NOMO-1 (cell line): ENCODE measurements at regions not wholly inside any gene's neighbourhood (a gene's known extent, or its start where the extent isn't known, plus 50 kb on each side); places are given as distances from the start of the nearest gene placed in this dataset.
A peak's percentile ranks its signal among the peaks of the same experiment; 100 is the strongest.

Experiments
- DNase-seq, 2 experiments: peaks; one replicate each; lab custom pipeline; 2025; ENCODE audit not compliant: unreplicated experiment in 2 of 2; lab: John Stamatoyannopoulos, UW

DNA sequence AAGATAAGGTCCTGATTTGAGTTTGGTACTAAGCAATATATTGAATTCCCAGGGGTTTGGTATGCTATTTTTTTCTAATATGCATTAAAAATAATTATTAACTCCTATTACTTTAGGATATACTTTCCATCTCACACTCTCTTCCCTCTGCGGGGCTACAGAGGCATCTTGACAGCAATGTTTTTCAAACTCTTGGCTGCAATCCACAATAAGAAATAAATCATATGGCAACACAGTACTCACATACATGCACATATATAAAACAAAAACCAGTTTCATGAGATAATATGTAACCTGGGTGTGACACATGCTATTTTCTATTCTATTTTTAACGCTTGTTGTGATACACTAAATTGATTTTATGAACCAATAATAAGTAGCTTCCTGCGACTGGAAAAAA lies 189.5 kb downstream of the UNC5CL start:
- no peak for DNase-seq

DNA sequence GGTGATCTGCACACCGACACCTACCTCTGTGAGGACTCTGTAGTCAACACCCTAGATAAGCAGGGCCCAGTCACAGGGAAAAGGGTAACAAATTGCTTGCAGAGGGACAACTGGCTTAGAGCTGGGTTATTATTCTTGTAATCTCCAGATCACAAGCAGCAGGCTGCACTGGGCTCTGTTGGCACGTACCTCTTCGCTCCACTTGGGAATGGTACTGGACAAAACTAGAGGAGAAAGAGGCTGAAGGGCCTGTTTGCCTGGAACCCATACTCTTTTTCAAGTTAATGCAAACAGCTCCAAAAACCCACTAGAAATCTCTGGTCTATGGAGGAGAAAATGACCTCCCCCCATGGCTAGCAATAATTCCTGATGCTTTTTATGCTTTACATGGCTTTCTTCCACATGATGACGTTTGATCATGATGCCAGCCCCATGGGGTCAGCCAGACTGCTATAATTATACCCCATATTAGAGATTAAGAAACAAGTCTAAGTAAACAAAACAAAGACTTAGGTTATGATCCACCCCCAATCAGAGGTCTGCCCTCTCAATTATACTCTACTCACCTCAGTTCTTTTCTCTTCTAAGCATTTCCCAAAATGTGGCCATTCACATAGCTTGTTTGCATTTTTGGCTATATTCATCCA lies 190.0 kb downstream of the UNC5CL start:
- DNase-seq = no peak

DNA sequence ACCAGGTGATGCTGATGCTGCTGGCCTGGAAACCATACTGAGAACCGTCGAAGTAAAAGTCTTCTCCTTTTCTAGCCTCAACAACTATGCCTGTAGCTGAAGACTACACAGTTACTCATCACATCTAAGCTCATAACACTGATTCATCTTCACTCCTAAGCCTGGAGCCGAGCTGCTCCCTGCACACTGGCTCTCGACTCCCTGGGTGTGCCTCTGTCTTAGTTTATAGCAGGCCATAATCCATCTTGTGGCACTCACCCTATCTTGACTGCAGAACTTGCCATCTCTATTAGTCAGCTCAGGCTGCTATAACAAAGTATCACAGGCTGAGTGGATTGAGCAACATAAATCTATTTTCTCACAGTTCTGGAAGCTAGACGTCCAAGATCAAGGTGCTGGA lies 191.0 kb downstream of the UNC5CL start:
- no peak for DNase-seq

DNA sequence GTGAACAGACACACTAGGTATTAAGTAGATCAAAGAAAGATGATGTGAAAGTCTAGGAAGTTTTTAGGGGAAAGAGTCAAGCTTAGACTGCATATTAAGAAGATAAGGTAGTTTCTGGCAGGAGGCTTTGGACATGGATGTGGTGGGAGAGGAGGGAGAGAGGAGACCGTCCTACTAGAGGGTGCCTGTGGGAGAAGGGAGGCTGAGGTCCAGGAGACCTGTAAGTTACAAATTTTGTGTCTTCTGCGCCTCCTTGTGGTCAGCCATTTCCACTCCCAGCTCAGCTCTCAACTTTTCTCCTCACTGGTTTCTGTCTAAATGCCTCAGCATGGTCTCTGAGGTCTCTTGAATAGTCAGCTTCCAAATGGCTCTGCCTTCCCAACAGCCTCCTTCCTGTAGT lies 193.5 kb downstream of the UNC5CL start:
- peak in 1 of 2 experiments; percentile 4 for DNase-seq

DNA sequence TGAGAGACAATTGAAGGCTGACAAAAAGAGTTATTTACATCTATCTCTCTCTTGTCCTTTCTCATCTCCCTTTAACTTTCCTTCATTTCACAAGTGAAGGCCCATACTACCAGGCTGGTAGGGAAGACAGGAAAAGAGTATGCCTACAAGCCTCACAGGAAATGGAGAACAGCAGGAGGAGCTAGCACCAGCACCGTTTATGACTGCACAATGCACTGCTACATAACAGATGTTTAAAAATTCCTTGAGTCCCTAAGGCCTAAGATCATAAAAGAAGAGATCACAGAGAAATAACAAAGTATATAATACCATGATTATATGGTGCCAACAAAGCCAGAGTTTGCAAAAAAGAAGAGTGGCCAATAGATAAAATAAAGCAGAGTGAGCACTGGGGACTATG lies 194.8 kb downstream of the UNC5CL start:
- no peak for DNase-seq

DNA sequence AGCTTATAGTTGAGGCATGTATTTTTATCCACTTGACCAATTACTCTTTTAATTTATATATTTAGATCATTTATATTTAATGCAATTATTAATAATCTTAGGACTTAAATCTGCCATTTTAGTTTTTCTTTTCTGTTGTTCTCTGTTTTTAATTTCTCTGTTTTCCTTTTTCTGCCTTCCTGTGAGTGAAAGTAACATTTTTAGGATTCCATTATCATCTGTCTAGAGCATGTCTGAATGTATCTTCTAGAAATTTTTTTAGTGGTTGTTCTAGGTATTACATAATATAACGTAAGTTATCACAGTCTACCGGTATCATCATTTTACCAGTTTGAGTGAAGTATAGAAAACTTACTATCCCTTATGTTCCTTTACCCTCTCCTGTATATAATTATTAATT lies 197.3 kb downstream of the UNC5CL start:
- no peak for DNase-seq

DNA sequence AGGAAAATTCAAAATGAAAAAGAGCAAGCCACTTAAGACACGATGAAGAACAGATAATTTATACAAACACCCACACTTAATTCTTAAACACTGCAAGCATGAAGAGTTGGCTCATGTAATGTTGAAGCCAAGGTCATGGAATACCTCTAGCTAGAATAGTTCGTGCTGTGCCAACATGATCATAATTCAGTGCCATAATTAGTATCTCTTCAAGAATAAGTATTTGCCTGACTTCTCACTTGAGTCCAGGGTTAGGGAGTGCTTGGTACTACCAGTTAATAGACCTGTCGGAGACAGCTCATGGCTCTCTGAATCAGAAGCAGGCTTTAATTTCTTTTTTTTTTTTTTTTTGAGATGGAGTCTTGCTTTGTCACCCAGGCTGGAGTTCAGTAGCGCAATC lies 206.3 kb downstream of the UNC5CL start:
- no peak for DNase-seq

DNA sequence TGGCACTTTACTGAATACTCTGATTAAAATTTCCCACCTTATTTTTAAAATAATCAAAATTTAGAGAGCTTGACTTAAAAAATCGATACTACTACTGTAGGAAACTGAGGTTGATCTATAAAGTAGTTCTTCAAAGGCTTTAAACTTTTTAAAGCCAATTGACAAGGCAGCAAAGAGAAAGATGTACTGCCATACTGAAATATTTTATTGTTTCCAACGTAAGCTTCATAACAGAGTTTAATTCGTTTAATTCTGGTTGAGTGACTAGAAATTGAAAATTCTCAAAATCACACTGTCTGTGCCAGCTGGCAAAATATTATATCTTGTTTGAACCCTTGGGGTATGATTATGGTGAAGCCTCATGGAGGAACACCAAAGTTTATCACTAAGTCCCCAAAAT lies 207.6 kb downstream of the UNC5CL start:
- no peak for DNase-seq

DNA sequence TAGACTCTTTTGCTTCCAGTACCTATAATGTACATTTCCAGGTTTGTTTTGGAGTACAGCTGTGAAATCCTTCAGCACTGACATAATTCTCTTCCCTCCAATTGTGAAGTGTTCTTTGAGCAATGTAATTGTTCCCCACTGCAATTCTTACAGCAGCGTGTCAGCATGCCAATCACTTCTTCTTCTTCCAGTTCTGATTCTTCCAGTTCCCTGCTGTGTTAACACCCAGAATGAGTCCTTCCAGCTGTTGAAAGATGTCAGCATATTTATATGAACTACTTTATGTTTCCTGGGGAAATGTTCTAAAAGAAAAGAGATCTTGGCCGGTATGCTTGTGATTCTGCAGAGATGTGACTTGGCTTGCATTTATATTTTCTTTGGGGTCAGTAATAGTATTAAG lies 213.9 kb downstream of the UNC5CL start:
- DNase-seq = no peak

DNA sequence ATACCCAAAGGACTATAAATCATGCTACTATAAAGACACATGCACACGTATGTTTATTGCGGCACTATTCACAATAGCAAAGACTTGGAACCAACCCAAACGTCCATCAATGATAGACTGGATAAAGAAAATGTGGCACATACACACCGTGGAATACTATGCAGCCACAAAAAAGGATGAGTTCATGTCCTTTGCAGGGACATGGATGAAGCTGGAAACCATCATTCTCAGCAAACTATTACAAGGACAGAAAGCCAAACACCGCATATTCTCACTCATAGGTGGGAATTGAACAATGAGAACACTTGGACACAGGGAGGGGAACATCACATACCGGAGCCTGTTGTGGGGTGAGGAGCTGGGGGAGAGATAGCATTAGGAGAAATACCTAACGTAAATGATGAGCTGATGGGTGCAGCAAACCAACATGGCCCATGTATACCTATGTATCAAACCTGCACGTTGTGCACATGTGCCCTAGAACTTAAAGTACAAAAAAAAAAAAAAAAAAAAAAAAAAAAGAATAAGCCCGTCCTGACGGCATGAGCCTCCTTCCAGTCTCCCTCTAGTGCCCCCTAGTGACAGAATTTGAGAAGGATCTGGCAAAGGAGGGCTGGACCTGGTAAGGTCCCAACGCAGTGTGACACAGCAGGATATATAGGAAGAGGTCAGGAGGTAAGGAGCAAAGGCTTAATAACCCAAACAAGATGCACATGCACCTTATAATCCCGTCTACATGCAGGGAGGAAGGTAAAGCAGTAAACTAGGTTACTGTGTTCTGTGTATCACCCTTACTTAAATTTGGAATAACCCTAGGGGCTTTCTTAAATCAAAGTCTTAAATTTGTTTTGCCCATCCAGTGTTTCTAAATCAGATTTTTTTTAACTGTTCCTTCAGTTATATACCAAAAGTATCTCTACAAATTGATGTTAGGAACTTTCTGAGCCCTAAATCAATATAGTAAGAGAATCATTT lies 214.8 kb downstream of the UNC5CL start:
- peak; percentile 2 to 16 for DNase-seq

DNA sequence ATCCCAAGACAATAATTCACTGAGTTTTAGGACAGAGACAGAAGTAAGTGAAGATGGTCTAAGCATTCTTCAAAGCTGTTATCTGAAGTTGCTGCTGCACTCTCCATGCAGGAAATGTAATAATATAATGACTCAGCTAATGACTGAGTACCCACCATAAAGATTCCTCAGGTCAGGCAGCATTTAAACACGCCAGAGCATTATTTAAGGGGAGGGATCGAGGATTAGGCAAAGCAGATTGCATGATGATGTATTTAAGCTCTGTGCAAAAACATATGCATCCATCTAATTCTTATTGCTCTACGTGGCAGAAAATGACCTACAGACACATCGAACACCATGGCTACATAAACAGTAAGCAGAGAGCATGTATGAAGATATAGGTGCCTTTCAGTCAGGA lies 216.4 kb downstream of the UNC5CL start:
- DNase-seq = no peak

DNA sequence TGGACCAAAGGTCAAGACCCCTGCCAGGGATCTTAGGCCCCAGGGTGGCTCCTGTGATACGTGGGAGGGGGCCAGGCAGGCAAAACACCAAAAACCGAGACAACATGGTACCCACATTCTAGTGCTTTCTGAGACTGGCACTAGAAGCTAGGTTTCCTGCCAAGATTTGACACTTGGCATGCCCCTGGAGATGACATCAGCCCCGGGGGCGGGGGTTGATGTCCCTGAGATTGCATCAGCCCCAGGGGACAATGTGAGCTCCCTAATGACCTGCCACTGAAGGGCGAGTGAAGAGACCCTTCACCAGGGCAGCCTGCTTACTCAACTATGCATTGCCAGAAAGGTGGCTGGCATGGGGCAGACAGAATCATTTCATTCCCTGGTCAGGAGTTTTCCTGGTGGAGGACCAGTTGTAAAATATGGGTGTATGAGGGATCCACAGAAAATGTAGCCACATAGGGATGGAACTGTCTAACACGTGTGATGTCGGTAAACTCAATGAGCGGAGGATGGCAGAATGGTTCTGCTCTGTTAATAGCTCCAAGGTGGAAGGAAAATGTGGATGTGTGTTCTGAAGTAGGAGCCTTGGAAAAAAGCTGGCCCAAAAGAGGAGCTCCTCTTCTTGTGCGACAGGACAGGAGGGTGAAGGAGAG lies 219.7 kb downstream of the UNC5CL start:
- no peak for DNase-seq

DNA sequence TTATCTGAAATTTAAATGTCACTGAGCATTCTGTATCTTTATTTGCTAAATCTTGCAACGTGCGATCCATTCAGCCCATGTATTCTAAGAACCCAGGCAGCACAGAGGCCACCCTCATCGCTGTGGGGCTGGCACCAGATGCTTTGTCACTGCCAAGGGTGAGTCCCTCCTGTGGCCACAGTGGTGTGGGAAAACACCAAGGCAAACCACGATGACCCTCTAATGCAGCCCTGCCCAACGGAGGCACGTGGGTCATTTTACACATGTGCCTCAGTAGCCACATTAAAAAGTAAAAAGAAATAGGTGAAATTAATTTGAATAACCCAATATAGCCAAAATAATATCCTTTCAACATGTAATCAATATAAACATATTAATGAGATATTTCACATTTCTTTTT lies 221.7 kb downstream of the UNC5CL start:
- DNase-seq = no peak

DNA sequence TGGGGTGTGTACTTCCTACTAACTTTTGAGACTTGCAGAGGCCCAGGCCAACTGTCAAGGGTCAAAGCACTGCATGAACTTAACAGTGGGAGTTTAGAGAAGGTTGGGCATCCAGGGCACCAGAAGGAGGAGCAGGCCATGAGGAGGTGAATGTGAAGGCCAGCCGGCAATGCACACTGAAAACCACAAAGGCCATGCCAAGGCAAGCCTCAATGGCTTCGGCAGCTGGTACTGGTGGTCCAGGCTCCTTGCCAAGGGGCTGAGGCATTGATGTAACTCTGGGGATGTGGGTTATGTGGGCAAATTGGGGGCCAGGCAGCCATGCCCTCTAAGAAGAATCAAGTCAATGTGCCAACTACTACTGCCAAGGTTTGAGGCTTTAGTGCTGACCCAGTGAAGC lies 222.4 kb downstream of the UNC5CL start:
- no peak for DNase-seq

DNA sequence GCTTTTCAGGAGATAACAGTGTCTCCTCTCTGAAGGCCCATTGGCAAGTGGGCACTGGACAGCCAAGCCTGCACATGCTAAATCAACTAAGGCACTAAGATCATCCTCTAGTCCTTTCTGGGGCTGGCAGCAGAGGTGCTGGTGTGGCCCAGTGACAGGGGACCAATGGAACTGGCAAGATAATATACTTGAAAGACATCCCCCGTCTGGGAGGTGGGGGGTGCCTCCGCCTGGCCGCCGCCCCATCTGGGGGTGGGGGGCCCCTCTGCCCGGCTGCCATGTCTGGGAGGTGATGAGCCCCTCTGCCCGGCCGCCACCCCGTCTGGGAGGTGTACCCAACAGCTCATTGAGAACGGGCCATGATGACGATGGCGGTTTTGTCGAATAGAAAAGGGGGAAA lies 223.3 kb downstream of the UNC5CL start:
- DNase-seq = no peak

DNA sequence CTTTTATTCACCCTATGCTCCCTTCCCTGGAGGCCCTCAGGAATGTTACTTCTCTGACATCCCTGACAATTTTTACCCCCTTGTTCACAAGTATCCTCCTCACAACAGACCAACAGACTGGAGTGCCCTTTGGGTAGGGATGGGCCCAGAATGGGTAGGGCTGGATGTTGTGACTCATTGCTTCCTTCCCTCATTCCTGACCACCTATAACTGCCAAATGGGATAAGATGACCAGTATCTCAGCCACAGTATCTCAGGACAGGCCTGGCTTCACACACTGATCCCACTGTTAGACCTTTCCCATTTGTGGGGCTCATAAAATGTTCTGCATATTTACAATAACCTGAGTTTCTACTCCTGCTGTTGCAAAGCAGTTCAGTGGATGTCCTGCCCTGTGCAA lies 223.0 kb upstream of the LRFN2 start:
- no peak for DNase-seq

DNA sequence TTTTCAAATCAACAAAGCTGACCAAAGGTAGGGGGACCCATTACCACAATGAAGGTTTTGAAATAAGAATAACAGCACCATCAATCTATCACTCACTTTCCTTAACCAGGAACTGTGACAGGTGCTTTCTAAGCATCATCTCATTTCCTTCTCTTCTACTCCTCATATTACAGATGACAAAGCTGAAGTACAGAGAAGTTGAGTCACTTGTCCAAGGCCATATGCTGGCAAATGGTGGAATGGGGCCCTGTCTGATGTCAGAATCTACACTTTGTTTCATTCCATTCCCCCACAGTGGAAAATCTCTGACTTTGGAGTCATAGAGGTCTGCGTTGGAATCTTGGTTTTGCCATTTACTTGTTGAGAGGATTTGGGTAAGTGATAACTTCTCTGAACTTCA lies 222.5 kb upstream of the LRFN2 start:
- DNase-seq = no peak

DNA sequence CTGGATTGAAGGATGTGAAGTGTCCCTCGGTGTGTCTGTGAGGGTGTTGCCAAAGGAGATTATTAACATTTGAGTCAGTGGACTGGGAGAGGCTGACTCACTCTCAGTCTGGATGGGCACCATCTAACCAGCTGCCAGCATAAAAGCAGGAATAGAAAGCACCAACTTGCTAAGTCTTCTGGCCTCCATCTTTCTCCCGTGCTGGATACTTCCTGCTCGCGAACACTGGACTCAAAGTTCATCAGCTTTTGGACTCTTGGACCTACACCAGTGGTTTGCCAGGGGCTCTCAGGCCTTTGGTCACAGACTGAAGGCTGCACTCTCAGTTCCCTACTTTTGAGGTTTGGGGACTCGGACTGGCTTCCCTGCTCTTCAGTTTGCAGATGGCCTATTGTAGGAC lies 220.3 kb upstream of the LRFN2 start:
- DNase-seq = no peak

DNA sequence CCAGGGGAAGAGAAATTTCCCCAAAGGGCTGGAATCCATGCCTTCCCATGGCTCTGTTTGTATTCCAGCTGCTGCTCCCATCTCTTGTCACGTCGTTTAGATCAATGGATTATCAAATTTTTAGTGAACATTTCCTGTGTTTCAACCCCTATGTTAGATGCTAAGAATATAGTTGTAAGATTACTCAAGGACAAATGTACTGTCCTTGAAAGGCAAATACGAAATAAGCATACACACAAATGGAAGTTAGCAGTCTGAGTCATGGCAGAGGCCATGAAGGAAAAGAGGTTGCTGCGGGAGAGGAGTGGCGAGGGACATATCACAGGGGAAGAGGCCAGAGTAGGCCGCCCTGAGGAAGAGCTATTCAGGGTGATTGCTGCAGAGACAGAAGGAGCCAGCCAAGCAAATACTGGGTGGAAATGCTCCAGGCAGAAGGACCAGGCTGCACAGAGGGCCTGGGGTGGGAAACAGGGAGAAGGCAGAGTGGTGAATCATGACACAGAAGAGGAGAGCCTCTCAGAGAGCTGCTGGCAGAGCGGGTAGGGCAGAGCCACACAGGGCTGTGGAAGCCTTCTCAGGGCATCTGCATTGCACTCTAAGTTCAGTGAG lies 219.2 kb upstream of the LRFN2 start:
- no peak for DNase-seq

DNA sequence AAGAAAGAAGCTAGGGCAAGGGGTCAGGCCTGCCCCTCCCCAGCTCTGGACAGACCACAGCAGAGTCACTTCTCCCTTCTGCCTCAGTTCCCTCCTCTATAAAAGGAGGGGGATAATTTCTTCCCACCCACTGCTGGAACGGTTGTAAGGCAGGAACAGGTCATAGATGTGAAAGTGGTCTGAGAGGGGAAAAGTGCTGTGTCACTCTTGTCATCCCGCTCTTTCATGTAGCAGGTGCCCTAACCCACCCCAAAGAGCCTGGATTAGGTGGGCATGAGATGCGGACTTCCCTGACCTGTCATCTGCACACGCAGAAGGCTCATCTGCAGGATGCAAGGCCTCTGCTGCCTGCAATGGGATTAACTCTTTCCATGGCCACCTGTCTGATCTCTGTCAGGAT lies 218.2 kb upstream of the LRFN2 start:
- no peak for DNase-seq

DNA sequence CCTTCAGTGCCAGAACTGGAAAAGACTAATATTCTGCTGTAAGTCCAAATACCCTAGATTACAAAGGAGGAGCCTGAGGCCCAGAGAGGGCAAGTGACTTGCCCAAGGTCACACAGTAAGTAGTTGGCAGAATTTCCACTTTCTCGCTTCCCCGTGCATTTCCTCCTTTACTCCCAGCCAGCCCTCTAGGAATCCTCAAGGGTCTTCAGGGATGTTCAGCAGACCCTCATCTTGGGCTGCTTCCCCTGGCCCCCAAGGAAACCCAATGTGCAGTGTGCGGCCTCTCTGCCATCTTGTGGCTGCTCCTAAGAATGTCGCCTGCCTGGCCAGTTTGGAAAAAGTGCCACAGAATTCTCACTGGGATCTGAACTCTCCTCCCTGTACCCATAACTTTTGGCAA lies 217.7 kb upstream of the LRFN2 start:
- no peak for DNase-seq
